Fibroblast of lung (primary cell): ENCODE measurements at regions not wholly inside any gene's neighbourhood (a gene's known extent, or its start where the extent isn't known, plus 50 kb on each side); places are given as distances from the start of the nearest gene placed in this dataset.

Experiments used
- DNase-seq, 2 donors: peaks; one replicate each; pipeline versions ENCODE4 v3.0.0 to v3.0.0-alpha.2; 2010; ENCODE audit warnings: low read depth in 2 of 2
- H2AFZ ChIP-seq: 2 replicates; pipeline ENCODE4 v1.5.1; 2012; ENCODE audit warnings: low read length, control low read depth, inconsistent platforms
- H3K27ac ChIP-seq: 2 replicates; pipeline ENCODE4 v1.5.1; 2011; ENCODE audit warnings: low read length, control low read depth; ENCODE audit not compliant: insufficient read depth
- H3K27me3 ChIP-seq: 2 replicates; pipeline ENCODE4 v1.5.1; 2011; ENCODE audit warnings: mild to moderate bottlenecking, low read length; ENCODE audit not compliant: control insufficient read depth, insufficient read depth
- H3K36me3 ChIP-seq: 2 replicates; pipeline ENCODE4 v1.5.1; 2011; ENCODE audit warnings: low read length; ENCODE audit not compliant: control insufficient read depth, insufficient read depth
- H3K4me1 ChIP-seq: 2 replicates; pipeline ENCODE4 v1.5.1; 2011; ENCODE audit warnings: low read length; ENCODE audit not compliant: control insufficient read depth, insufficient read depth; ENCODE audit errors: extremely low read depth
- H3K4me2 ChIP-seq: 2 replicates; pipeline ENCODE4 v1.5.1; 2011; ENCODE audit warnings: low read length, control low read depth; ENCODE audit not compliant: insufficient read depth; ENCODE audit errors: extremely low read depth
- H3K4me3 ChIP-seq, 4 experiments: fragments of 200-600 bp in 1 of 4; sonication (generic) in 1 of 4; replicated peaks in 1 of 4; 2 replicates each; pipeline ENCODE4 v1.5.1; 2011 to 2016; ENCODE audit warnings: low read length in 4 of 4, low read depth in 3 of 4, mild to moderate bottlenecking in 3 of 4, control low read depth in 2 of 4, inconsistent platforms in 1 of 4, mixed read lengths in 1 of 4; ENCODE audit not compliant: insufficient read depth in 1 of 4; ENCODE audit errors: control extremely low read depth in 1 of 4
- H3K79me2 ChIP-seq: 2 replicates; pipeline ENCODE4 v1.5.1; 2012; ENCODE audit warnings: mild to moderate bottlenecking, low read length, inconsistent platforms; ENCODE audit not compliant: control insufficient read depth, insufficient read depth
- H3K9ac ChIP-seq: 2 replicates; pipeline ENCODE4 v1.5.1; 2011; ENCODE audit warnings: mild to moderate bottlenecking, low read length, control low read depth; ENCODE audit not compliant: insufficient read depth
- H3K9me3 ChIP-seq: 2 replicates; pipeline ENCODE4 v1.5.1; 2012; ENCODE audit warnings: low read depth, low read length; ENCODE audit not compliant: control insufficient read depth, insufficient read depth
- H4K20me1 ChIP-seq: 2 replicates; pipeline ENCODE4 v1.5.1; 2011; ENCODE audit warnings: low read length; ENCODE audit not compliant: control insufficient read depth, insufficient read depth; ENCODE audit errors: extremely low read depth
- EZH2 ChIP-seq: IDR thresholded peaks from 2 replicates; pipeline ENCODE4 v1.5.1; 2012; ENCODE audit warnings: low read length, control low read depth, mild to moderate bottlenecking; ENCODE audit errors: missing control alignments
- TF ChIP-seq, protein P1 (sequence below), 2 donors: IDR thresholded peaks in 1 of 2; conservative IDR thresholded peaks in 1 of 2; 1 replicate in 1 of 2; 2 replicates in 1 of 2; pipeline ENCODE4 v1.5.1; 2011 to 2012; ENCODE audit warnings: low read length in 2 of 2, control low read depth in 1 of 2, inconsistent platforms in 1 of 2, low read depth in 1 of 2, mild to moderate bottlenecking in 1 of 2

DNA sequence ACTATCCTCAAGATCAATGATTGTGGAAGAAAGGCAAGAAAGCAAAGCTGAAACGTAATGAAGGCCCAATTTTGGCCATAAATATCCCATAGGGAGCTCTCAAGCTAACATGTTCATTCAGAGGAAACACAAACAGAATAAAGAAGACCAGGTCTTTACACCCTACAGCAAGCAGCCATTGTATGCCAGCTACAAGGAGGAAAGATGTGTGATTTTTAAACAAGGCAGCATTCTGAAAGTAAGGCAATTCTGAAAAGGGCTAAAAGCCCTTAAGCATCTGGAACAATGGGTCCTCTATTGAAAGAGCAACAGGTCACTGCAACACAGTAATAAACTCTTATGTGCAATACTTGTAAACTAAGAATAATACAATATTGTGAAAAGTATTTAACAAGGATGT lies 1002.4 kb downstream of the SLITRK1 start:
- no peak for TF ChIP-seq EZH2
- TF ChIP-seq, protein P1, sequence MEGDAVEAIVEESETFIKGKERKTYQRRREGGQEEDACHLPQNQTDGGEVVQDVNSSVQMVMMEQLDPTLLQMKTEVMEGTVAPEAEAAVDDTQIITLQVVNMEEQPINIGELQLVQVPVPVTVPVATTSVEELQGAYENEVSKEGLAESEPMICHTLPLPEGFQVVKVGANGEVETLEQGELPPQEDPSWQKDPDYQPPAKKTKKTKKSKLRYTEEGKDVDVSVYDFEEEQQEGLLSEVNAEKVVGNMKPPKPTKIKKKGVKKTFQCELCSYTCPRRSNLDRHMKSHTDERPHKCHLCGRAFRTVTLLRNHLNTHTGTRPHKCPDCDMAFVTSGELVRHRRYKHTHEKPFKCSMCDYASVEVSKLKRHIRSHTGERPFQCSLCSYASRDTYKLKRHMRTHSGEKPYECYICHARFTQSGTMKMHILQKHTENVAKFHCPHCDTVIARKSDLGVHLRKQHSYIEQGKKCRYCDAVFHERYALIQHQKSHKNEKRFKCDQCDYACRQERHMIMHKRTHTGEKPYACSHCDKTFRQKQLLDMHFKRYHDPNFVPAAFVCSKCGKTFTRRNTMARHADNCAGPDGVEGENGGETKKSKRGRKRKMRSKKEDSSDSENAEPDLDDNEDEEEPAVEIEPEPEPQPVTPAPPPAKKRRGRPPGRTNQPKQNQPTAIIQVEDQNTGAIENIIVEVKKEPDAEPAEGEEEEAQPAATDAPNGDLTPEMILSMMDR (conservative IDR thresholded peaks at IDR 0.05 in 1 of 2, IDR thresholded peaks at IDR 0.05 in 1 of 2; ENCODE audit: low read depth in 1 of 2, low read length in 2 of 2), result no peak

DNA sequence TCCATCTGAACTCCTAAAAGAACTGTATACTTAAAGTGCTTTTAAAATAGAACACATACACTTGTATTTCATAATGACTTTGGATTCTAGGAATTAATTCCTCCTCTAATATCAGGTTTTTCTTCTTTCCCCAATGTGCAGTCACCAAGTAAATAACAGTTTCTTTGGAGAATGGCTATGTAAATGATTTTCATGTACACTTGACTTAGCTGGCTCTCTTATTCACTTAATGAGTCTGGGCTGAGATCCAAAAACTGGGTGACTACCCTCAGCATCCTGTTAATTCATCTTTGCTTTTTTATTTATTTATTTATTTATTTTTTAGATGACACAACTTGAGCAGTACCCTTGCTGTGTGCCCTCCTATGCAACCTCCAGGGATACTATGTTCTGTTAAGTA lies 1003.7 kb downstream of the SLITRK1 start:
- H3K4me1 ChIP-seq, result no peaks in the 10 kb centered on the region
- no peak overlapping the region for H2AFZ ChIP-seq
- DNase-seq, result peak; percentile 22 to 30
- H3K4me2 ChIP-seq, result no peak overlapping the region
- no peak for TF ChIP-seq EZH2
- TF ChIP-seq, protein P1 (conservative IDR thresholded peaks at IDR 0.05 in 1 of 2, IDR thresholded peaks at IDR 0.05 in 1 of 2; ENCODE audit: low read depth in 1 of 2, low read length in 2 of 2), result no peak
- no peak overlapping the region for H3K4me3 ChIP-seq
- no peak overlapping the region for H3K27ac ChIP-seq
- no peaks in the 10 kb centered on the region for H3K9me3 ChIP-seq
- H3K9ac ChIP-seq, result no peak overlapping the region
- no peaks in the 10 kb centered on the region for H3K27me3 ChIP-seq
- H4K20me1 ChIP-seq, result no peaks in the 10 kb centered on the region
- no peaks in the 10 kb centered on the region for H3K36me3 ChIP-seq
- H3K79me2 ChIP-seq, result no peaks in the 10 kb centered on the region

More for the DNA sequence above, 1002.4 kb downstream of the SLITRK1 start:
- Histone ChIP-seq H3K36me3 (no peaks in the 10 kb centered on the region), H3K27ac (no peak overlapping the region), H3K9ac (no peak overlapping the region), H4K20me1 (no peaks in the 10 kb centered on the region), H3K4me3 (no peak overlapping the region), H3K9me3 (no peaks in the 10 kb centered on the region), H3K79me2 (no peaks in the 10 kb centered on the region), H3K27me3 (no peaks in the 10 kb centered on the region), H2AFZ (no peak overlapping the region), H3K4me2 (no peak overlapping the region), H3K4me1 (no peaks in the 10 kb centered on the region)
- no peak for DNase-seq

DNA sequence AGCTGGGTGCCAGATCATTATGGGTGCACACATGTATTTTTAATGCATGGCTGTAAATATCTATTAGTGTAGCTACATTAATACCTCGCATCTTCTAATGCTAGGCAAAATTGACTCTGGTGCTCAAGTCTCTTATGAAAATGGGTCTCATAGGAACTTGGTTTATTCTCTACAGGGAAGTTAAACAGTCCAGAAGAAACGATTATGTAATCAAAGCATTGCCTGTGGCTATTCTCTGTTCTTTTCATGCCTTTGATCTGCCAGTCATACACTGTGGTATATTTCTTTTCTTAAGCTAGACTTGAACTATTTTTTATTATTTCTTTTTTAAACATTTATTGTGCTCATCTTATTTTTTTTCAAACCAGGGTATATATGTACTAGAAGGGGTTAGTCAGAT lies 1015.0 kb downstream of the SLITRK1 start:
- Histone ChIP-seq H3K27ac (no peak overlapping the region), H3K27me3 (no peaks in the 10 kb centered on the region), H4K20me1 (no peaks in the 10 kb centered on the region), H3K36me3 (no peaks in the 10 kb centered on the region), H3K4me2 (no peak overlapping the region), H3K9me3 (no peaks in the 10 kb centered on the region), H3K9ac (no peak overlapping the region), H3K4me1 (no peaks in the 10 kb centered on the region), H2AFZ (no peak overlapping the region), H3K79me2 (no peaks in the 10 kb centered on the region), H3K4me3 (no peak overlapping the region)
- no peak for DNase-seq
- TF ChIP-seq, protein P1 (conservative IDR thresholded peaks at IDR 0.05 in 1 of 2, IDR thresholded peaks at IDR 0.05 in 1 of 2; ENCODE audit: low read depth in 1 of 2, low read length in 2 of 2), result no peak
